Stimulated activated CD4-positive, alpha-beta T cell treated with anti-CD3 and anti-CD28 coated beads, Interleukin-12 subunit alpha, Interleukin-12 subunit beta, amount 100 ng/mL, for 4 hours (primary cell): ENCODE measurements at regions not wholly inside any gene's neighbourhood (a gene's known extent, or its start where the extent isn't known, plus 50 kb on each side); places are given as distances from the start of the nearest gene placed in this dataset.

Source experiments
- DNase-seq: peaks from one replicate; pipeline ENCODE4 v3.0.0-alpha.2; 2020

DNA sequence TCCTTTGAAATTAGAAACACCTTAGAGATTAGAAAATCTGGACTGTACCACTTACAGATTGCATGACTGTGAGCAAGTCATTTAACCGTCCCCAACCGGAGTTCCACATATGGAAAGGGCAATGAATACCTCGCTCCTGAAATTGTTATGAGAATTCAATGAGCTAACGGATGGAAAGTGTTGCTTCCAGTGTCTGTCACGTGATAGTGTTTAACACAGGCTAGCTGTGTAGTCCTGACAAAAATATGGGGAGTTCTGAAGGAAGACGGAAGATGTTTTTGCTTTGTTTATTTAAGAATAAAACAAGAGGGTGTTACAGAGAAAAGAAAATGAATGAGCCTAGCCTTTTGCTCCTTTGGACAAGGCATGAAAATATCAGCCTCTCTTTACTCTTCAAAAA lies 150.7 kb upstream of the SEMA6D start:
- DNase-seq = no peak

DNA sequence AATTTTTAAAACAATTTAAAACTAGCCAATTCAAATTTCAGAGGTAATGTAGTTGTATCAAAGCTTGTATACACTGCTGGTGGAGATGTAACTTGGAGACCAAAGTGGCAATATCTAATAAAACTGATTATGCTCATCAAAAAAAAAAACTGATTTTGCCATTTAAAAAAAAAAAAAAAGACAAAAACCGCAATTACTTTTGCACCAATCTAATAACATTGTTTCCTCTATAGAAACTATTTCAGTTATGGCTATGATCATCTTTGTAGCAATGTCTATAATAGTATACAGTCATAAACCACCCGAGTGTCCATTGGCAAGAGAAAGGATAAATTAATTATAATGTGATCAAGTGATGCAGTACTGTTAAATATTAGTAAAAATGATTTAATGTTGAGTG lies 149.3 kb upstream of the SEMA6D start:
- no peak for DNase-seq

DNA sequence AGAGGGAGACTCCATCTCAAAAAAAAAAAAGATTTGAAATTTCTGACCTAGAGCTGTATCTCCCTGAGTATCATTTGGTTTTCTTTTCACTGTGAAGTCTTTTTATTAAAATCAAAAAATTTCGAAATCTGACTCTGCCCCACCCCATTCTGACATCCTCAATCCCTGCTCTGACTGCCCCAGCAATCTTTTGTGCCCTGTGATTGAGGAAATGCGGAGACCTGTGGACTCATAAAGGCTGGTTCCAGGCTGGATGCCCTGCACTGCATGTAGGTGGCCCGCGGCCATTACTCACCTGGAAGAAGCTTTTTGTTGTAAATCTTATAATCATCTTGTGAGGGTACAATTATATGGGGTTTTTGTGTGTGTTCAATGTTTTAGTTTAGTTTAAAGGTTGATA lies 147.3 kb upstream of the SEMA6D start:
- no peak for DNase-seq

DNA sequence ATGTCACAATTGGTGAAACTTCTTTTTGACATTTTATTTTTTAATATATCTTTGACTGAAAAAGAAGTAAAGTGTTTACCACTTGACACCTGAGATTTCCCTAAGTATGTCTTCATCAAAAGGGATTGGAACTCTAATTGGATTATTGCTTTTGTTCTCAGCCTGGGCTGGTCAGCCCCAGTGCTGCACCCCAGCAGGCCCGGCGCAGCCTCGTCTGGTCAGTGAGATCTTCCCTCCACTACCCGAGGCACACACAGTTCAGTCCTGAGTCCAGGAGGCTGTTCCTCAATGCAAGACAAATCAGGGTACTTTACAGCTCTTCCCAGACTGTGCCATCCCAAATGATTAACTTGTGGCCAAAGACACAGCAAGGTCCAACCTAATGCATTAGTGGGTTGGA lies 146.9 kb upstream of the SEMA6D start:
- no peak for DNase-seq

- no peak for DNase-seq
Observed at GRCh38 chr15:47570881-47571640, 146.2 kb upstream of the SEMA6D start.

- no peak for DNase-seq
Observed at GRCh38 chr15:47573673-47574072, 143.6 kb upstream of the SEMA6D start.

DNA sequence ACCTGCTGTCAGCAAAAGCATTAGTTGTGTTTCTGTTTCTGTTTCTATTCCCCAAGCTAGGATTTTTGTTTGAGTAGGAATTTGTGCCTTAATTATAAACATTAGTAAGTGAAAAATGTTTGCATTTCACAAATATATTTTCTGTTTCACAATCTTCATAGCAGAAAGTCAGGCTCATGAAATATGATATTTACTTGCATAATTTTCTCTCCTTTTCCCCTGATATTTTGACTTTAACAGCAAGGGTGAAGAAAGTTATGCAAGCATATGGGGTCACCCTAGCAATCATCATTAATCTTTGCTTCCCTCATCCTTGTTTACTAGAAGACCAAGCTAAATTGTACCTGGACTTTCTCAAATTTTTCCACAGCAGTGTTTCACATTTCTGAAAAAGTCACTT lies 140.3 kb upstream of the SEMA6D start:
- no peak for DNase-seq

- no peak for DNase-seq
Observed at GRCh38 chr15:47577461-47577860, 139.8 kb upstream of the SEMA6D start.

GRCh38 chr15:47582233-47582632 lies 135.1 kb upstream of the SEMA6D start:
- DNase-seq = no peak

DNA sequence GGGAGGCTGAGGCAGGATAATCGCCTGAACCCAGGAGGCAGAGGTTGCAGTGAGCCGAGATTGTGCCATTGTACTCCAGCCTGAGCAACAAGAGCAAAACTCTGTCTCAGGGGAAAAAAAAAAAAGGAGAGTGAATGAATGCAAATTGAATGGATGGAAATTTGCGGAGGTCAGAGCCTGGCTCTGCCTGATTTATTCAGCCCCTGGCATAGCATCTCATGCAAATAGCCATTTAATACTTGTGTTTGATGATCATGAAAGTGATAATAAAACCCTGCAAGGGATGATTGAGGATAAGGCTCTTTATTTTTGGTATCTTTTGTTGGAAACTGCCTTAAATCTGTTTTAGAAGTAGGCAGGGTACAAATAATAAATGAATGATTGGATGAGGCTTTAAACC lies 133.0 kb upstream of the SEMA6D start:
- no peak for DNase-seq

GRCh38 chr15:47586653-47587224 lies 130.6 kb upstream of the SEMA6D start:
- DNase-seq = no peak

- DNase-seq = no peak
Observed at GRCh38 chr15:47587940-47588802, 129.1 kb upstream of the SEMA6D start.

GRCh38 chr15:47588958-47589357 lies 128.3 kb upstream of the SEMA6D start:
- DNase-seq = no peak

- DNase-seq = no peak
Observed at GRCh38 chr15:47598996-47599395, 118.3 kb upstream of the SEMA6D start.

DNA sequence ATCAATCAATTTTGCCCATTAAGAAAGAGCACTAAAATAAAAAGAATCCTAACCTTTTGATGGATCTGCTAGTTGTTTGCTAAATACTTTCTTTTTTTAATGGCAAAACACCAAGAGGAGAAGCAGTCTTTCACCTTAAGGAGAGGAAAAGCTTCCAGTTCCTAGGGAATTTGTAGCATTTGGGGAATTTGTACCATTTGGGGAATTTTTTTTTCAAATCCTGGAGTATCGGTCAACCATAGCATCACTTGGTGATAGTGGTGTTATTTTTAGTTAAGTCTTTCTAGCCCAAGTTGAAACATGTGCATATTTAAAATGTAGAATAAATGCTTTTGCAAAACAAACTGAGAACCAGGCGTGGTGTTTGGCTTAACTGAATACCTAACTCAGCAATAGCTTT lies 117.5 kb upstream of the SEMA6D start:
- no peak for DNase-seq

DNA sequence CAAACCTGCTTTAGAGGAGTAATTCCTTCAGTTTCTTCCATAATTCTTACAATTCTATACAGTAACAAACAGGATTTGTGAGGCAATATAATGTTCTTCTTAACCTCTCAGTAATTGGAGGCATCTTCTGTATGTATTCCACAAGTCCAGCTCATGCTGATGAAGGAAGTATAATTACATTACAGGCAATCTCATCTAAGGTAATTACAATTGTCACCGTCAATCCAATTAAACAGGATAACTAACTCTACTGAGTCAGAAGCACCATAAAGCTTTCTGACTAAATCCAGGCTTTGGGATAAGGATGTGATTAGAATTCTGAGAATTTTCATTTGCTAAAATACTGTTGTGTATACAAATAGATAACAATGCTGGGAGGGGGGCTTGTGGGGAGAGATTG lies 115.2 kb upstream of the SEMA6D start:
- DNase-seq = no peak

DNA sequence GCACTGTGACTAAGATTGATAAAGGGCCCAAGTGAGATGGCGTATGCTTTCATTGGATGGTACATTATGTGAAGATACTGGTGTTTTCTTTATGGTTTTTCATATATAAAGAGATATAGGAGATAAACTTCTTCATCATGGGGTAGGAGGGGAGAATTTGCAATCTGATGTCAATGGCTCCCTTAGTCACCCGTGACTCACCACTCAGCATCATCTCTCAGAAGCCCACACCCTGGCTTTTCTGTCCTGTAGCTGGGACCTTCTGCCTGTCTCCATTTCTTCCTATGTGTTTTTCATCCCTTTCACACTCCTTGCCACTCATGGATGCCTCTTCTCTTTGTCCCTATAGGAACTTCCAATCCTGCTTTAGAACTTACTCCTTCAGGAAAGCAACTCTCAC lies 114.3 kb upstream of the SEMA6D start:
- no peak for DNase-seq

DNA sequence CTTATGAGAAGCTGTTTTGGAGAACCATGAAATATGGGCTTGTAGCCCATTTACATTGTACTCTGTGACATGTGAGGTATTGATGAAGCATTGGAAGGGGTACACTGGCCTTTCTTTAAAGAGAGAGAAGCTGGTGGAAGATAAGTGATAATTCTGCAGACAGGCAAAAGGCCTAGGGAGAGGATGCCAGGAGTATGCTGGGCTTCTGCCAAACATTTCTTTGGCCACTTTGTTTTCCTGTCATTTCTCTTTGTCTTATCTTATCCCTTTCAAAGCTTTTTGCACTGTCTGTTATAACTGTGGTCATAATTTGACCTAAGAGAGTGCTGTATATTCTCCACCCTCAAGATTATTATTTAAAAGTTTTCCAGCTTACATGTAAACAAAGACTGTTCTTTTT lies 109.6 kb upstream of the SEMA6D start:
- no peak for DNase-seq

- no peak for DNase-seq
Observed at GRCh38 chr15:47609693-47610092, 107.6 kb upstream of the SEMA6D start.

DNA sequence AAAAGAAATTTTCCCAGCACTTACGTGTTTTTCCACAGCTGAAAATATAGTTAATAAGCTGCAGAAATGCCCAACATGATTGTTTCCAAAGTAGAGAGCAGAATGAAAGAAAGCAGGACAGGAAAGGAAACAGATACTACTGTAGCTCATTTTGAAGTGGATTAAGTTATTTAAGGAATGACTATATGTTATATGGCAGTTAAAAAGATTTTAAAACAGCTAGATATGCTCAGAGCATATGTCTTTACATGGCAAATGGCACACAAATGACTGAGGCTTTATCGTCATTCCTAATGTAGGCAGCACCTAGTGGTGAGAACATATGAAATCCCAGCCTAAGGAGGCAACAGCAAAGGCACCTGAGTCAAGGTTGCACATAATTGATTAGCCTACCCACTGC lies 106.6 kb upstream of the SEMA6D start:
- no peak for DNase-seq

DNA sequence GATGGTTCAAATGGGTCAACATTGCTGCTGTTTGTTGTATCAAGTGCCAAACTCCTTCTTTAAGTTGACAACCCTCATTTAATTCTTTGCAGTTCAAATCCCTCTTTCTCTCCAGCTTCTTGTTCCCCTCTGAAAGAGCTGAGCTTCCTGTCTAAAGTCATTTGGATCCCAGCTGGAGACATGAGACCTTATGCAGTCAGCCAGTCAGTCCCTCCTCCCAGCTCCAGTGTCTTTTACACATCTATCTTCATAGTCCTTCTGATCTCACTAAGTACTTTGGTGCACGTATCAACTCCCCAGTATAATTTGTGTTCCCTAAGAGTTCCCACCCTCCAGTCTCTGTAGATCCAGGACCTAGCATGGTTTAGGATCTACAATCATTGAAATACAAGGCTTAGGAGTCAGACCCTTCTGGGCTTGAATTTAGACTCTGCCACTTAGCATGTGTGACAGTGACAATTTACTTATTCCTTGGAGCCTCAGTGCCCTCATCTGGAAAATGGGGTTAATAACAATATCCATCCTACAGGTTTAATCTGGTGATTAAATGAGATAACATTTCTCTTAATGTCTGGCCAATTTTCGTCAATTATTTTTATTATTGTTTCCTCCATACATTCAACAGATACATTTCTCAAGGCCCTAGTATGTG lies 102.8 kb upstream of the SEMA6D start:
- DNase-seq = no peak

DNA sequence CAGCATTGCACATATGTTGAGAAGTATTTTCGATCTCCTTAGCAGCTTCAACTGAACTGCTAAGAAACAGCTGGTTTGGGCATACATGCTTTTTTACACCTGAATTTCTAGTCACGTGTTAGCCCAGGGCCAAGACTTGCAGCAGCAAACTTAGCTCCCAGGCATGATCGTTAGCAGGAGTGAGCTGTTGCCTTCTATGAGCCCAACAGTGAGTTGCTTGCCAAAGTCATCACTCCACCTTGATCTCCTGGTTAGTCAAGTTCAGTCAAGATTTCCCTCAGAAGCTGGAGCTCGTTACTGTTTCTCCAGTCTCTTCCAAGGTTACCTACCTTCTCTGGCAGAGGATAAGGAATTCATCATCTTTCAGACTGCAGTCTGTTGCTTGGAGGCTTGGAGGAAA lies 100.4 kb upstream of the SEMA6D start:
- no peak for DNase-seq

GRCh38 chr15:47618241-47618640 lies 99.1 kb upstream of the SEMA6D start:
- no peak for DNase-seq
